CD4-positive, alpha-beta T cell treated with Interleukin-12 subunit alpha and Interleukin-12 subunit beta, for 1 hour (primary cell): ENCODE measurements at regions not wholly inside any gene's neighbourhood (a gene's known extent, or its start where the extent isn't known, plus 50 kb on each side); places are given as distances from the start of the nearest gene placed in this dataset.

ENCODE experiments used
- DNase-seq: peaks from one replicate; pipeline ENCODE4 v3.0.0-alpha.2; 2020

DNA sequence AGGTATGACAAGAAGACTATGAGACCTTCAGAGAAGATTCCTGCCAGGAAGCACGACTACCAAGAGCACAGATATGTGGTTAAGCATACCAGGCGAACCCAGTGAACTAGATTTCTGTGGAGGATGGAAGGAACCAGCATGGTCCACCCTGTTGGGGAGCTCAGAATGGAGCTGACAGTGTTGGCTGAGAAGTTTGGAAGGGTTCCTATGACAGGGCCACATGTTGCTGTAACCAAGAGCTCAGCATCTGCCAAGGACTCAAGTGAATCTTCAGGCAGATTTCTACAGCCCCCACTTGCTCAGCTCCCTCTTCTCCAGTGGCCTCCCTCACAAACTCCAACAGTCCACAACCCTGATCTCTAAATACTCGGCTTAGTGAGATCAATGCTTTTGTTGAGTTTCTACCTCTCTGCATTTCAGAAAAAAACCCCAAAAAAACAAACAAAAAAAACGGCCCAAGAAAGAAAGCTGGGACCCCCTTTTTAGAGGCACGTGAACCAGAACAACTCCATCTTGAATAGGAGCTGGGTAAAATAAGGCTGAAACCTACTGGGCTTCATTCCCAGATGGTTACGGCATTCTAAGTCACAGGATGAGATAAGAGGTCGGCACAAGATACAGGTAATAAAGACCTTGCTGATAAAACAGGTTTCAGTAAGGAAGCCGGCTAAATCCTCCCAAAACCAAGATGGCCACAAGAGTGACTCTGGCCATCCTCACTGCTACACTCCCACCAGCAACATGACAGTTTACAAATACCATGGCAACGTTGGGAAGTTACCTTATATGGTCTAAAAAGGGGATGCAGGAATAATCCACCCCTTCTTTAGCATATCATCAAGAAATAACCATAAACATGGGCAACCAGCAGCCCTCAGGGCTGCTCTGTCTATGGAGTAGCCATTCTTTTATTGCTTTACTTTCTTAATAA is 691.1 kb downstream of the UQCRFS1 start:
- DNase-seq = no peak

DNA sequence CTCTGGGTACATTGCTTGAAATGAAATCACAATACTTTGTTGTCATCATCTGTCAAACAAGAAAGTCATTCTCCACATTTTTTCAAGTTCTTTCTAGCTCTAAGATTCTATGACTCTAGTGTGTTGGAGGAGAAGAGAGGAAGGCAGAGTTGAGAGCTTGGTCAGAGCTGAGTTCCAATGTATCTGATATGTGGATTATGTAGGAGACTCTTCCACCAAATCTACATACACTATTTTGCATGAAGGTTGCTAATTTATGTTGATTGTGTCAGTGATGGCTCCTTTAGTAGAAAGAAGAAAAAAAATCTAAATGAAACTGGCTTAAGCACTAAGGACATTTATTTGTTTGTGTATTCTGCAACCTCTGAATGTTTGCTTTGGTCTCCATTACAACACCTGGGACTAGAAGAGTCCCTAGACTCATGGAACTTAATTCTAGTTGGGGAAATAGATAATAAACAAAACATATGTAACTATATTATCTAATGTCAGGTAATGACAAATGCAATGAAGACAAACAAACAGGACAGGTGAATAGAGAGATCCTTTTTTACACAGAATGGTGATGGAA is 691.9 kb downstream of the UQCRFS1 start:
- DNase-seq = no peak

DNA sequence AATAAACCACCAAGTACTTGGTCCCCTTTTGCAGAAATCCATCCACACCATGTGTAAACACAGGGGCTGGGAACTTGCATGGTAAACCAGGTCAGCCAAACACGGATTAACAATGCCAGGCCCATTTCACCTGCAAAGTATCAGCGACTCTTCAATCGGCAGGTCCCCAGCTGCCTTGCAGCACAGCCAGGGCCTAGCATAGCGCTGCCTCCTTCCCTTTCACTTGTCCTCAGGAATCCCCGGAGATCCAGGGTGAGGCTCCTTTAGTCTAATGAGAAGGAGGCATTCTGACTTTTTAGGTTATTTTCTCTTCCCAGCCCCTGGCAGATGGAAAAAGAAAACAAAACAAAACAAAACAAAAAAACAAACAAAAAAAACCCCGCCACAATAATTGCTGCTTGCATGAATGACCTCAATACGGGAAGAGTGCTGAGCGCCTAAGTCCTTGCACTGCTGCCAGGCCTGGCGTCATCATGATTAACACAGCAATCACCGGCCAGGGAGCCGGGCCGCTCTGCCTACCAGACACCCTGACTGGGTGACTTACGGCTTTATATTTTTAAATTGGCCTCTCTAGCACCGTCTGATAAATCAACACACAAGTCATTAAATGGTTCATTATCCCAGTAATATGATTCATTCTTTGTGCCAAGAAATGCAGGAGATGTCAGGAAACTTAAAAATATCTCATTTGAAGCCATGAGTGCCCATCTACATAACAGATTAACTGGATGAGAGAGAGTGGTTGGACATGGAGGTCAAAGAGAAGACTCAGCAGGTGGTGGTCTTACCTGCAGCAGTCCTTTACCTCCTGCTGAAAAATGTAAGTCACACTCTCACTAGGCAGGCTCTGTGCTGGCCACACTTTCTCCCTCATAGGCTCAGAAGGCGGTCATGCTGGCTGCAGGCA is 692.7 kb downstream of the UQCRFS1 start:
- no peak for DNase-seq

DNA sequence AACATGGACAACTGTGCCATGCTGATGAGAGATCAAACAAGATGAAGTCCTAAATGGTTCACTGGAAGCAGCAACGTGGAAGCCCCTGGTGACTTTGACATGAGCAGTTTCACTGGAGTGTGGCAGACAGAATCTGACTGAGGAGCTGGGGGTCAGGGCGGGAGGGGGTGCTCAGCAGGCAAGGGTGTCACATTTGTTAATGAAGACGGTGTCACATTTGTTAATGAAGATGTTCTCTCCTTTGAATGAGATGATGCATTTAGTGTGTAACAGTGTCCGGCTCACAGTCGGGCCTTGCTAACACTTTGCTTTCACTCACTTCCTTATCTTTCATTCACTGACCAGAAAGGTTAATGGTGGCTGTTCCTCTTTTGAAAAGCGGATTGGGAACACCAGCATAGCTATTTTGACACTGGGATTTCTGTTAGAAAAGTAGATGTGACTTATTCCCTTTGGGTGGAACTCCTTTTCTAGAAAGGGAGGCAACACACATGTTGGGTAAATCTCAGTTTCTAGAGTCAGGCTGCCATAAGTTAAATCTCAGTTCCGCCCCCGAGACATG is 693.7 kb downstream of the UQCRFS1 start:
- no peak for DNase-seq

DNA sequence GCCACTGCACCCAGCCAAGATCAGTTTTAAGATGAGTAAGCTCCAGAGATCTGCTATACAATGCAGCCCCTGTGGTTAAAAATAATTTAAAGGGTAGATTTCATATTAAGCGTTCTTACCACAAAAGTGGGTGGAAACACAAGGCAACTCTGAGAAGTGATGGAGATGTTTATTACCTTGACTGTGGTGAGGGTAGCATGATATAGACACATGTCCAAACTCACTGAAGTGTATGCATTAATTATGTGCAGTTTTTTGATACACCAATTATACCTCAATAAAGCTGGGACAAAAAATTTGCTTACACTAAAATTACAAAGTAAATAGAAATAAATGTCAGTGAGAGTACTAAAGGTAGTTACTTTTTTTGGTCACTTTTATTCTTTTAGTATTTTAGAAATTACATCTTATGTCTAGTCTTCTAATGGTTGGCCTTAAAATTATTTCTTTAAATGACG is 696.5 kb downstream of the UQCRFS1 start:
- no peak for DNase-seq

- no peak for DNase-seq
Measured at GRCh38 chr19:28514166-28514565, 698.8 kb downstream of the UQCRFS1 start.

DNA sequence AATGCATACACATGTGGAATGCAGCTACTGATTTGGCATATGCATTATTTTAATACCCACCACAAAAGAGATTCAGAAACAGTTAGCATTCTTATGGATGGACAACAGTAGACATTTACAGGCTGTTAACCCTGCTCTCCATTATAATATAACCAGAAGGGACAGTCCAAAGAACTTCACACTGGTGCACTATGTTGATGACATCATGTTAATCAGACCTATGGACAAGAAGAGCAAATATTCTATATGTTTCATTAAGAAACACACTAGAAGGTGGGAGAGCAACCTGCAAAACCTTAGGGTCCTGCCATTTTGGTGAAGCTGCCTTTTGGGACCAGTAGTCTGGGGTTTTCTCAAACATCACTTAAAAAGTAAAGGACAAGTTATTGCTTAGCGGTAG is 701.3 kb downstream of the UQCRFS1 start:
- DNase-seq = no peak

DNA sequence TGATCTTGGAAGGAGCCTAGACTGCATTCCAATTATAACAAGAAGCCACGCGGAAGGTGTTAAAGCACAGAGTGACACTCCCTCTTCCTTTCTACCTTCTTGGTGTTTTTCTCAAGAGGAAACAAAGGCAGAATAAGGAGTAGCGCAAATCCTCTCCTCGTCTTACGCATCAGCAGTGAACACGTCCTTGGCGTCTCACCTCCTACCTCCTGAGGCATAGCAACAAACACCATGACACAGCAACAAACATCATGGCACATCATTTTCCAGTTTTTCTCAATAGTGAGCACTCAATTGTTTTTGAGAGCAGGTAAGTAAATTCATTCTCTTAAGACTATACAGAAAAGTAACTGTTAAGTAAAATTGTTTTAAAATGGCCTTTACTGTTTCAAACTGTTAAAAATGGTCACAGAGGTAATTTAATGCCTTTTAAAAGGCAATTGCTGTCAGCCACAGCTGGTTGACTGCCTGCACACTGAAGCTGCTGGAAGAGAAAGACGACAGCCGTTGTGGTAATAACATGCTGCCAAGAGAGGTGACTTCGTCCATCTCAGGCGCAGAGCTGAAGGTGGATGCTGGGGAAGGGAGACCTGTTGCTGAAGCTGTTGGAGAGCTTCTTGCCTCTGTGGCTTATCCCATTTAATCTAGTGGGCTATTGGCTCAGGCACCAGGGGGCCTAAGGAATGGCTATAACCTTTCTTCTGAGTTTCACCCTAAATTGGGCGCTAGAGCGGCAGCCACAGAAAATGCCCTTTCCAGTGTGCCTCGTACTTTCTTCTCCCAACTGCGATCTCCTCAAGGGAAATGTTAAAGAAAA is 703.7 kb downstream of the UQCRFS1 start:
- no peak for DNase-seq

- no peak for DNase-seq
Measured at GRCh38 chr19:28508666-28509065, 704.3 kb downstream of the UQCRFS1 start.

DNA sequence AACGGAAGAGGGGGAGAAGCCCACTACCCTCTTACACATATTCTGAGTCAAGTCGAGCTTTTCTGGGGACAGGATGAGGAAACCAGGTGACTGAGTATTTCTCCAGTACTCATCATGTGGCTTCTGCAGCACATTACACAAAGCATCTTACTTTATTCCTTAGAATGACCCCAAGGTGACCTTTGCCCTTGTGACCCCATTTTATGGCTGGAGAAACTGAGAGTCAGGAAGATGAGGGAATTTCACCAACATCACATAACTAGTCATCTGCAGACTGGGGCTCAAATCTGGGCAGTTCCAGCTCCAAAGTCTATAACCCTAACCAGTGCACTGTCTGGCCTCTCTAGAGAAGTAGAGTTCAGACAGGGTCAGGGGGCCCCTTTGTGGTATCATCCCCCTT is 707.0 kb downstream of the UQCRFS1 start:
- DNase-seq = no peak

- no peak for DNase-seq
Measured at GRCh38 chr19:28505134-28505533, 707.8 kb downstream of the UQCRFS1 start.

DNA sequence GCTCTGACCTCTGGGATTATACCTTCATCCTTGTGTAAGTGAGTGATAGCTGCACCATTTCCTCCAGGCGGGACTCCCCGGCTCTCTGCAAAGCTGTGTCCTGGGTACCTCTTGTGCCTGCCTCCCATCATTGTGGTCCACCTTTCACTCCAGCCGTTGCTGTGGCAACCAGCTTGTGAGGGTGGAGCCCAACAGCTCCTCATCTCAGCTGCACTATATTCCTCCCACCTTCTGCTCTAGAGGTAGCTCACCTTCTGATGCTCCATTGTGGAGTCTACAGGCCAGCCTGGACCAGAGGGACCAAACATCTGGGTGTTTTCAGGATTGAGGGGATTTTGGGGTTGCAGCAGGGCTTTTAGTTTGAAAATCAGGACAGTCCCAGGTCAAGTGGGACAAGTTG is 708.2 kb downstream of the UQCRFS1 start:
- no peak for DNase-seq

- no peak for DNase-seq
Measured at GRCh38 chr19:28504139-28504538, 708.8 kb downstream of the UQCRFS1 start.

GRCh38 chr19:28502879-28503734 is 709.8 kb downstream of the UQCRFS1 start:
- no peak for DNase-seq

GRCh38 chr19:28501976-28502375 is 711.0 kb downstream of the UQCRFS1 start:
- no peak for DNase-seq

DNA sequence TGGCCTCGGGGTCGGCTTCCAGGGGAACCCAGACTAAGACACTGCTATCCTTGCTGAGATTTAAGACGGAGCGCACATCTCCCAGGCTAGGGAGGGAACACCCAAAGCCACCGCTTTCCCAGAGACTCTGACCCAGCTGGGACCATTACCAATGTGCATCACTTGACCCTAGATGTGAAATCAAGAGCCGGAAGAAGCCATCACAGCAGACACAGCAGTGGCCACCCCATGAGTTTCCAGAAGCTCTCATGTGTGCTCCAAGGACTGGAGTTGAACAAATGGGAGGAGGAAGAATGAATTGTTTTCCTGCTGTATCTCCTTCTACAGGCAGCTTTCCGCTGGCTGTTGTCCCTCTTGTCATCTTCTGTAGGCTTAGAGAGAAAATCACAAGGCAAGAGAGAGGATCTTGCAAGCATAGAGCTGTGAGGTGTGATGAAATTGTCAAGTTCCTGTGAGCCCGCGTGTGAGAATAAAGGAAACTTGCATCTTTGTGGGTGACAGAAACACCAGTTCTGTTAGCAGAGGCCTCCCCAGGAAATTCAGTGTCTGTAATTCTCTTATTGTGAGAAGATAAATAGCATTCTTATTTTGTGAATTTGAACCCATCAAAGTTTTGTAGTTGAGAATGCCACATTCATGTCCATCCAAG is 711.8 kb downstream of the UQCRFS1 start:
- DNase-seq = peak; percentile 15

DNA sequence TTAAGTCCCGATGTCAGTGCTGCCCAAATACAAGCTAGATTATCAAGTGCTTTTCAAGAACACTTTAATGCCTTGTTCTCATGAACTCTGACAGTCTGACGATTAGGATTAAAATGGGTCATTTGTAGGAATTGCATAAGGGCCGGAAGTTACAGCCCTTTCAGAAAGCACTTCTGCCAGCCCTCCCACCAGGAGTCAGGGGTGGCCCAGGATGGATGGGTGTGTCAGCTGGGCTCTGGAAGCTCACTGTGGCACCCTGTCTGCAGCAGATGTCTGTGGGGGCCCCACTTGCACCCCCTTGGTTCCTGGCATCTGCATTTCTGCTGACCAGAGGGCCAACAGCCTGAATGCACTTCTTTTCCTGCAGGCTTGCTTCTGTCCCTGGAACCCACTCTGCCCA is 712.7 kb downstream of the UQCRFS1 start:
- DNase-seq = no peak

DNA sequence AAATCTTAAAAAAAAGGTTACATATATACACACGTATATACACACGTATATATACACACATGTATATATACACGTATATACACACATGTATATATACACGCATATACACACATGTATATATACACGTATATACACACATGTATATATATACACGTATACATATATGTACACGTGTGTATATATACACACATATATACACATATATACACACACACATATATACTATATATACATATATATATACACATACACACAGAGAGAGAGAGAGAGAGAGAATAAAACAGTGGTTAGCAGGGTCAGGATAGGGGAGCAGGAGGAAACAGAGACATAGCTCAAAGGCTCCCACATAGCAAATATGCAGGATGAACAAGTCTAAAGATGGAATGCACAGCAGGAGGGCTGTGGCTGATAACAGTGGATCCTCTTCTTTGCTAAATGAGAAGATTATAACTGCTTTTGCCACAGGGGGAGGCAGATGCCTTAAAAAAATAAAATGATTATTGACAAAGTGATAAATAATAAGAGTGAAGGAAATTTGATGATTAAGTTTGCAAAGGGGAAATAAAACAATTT is 714.5 kb downstream of the UQCRFS1 start:
- DNase-seq = no peak

- no peak for DNase-seq
Measured at GRCh38 chr19:28497887-28498286, 715.1 kb downstream of the UQCRFS1 start.

- DNase-seq = no peak
Measured at GRCh38 chr19:28497137-28497536, 715.8 kb downstream of the UQCRFS1 start.
